Memory B cell (primary cell): ENCODE measurements at regions not wholly inside any gene's neighbourhood (a gene's known extent, or its start where the extent isn't known, plus 50 kb on each side); places are given as distances from the start of the nearest gene placed in this dataset.

Experiments
- ATAC-seq: fragments of 150-1000 bp; cut with Tn5 transposase; 2 replicates; pipeline ENCODE4 v1.10.0; 2021; ENCODE audit warnings: low read depth, mild to moderate bottlenecking, moderate library complexity
- DNase-seq, 2 donors: peaks; one replicate each; pipeline ENCODE4 v3.0.0; 2022; ENCODE audit warnings: low spot score in 2 of 2
- H3K27ac Mint-ChIP-seq: one replicate; pipeline ENCODE4 v1.8.0; 2022; ENCODE audit warnings: mild to moderate bottlenecking, moderate library complexity, mixed read lengths
- H3K27me3 Mint-ChIP-seq: one replicate; pipeline ENCODE4 v1.8.0; 2022; ENCODE audit warnings: mixed read lengths
- H3K36me3 Mint-ChIP-seq: one replicate; pipeline ENCODE4 v1.8.0; 2022; ENCODE audit warnings: mild to moderate bottlenecking, mixed read lengths
- H3K4me1 Mint-ChIP-seq: one replicate; pipeline ENCODE4 v1.8.0; 2022; ENCODE audit warnings: mixed read lengths
- H3K4me3 Mint-ChIP-seq: one replicate; pipeline ENCODE4 v1.8.0; 2022; ENCODE audit warnings: mild to moderate bottlenecking, moderate library complexity, mixed read lengths
- H3K9me3 Mint-ChIP-seq: one replicate; pipeline ENCODE4 v1.8.0; 2022; ENCODE audit warnings: mixed read lengths

- no peaks in the 10 kb centered on the region for H3K27me3 Mint-ChIP-seq
- no peak overlapping the region for H3K4me3 Mint-ChIP-seq
- no peaks in the 10 kb centered on the region for H3K4me1 Mint-ChIP-seq
- no peak for DNase-seq
- no peaks in the 10 kb centered on the region for H3K36me3 Mint-ChIP-seq
- no peak for ATAC-seq
- no peak overlapping the region for H3K27ac Mint-ChIP-seq
- H3K9me3 Mint-ChIP-seq = no peaks in the 10 kb centered on the region
These were observed 139.5 kb upstream of the RBMS3 start for GRCh38 chr3:29141197-29141917.

- ATAC-seq (no peak), DNase-seq (no peak)
- H3K4me3 Mint-ChIP-seq = no peak overlapping the region
- H3K4me1 Mint-ChIP-seq = no peaks in the 10 kb centered on the region
- no peak overlapping the region for H3K27ac Mint-ChIP-seq
- no peaks in the 10 kb centered on the region for H3K36me3 Mint-ChIP-seq
- H3K9me3 Mint-ChIP-seq = no peaks in the 10 kb centered on the region
- no peaks in the 10 kb centered on the region for H3K27me3 Mint-ChIP-seq
These were observed 139.0 kb upstream of the RBMS3 start for GRCh38 chr3:29141918-29142275.

GRCh38 chr3:29143151-29143550 lies 137.7 kb upstream of the RBMS3 start:
- DNase-seq = no peak
- no peak overlapping the region for H3K27ac Mint-ChIP-seq
- H3K36me3 Mint-ChIP-seq = no peaks in the 10 kb centered on the region

GRCh38 chr3:29144361-29144760 lies 136.5 kb upstream of the RBMS3 start:
- no peaks in the 10 kb centered on the region for H3K36me3 Mint-ChIP-seq
- H3K9me3 Mint-ChIP-seq = no peaks in the 10 kb centered on the region
- no peak for DNase-seq
- H3K4me1 Mint-ChIP-seq = no peaks in the 10 kb centered on the region
- H3K4me3 Mint-ChIP-seq = no peak overlapping the region
- no peaks in the 10 kb centered on the region for H3K27me3 Mint-ChIP-seq
- no peak for ATAC-seq
- H3K27ac Mint-ChIP-seq = no peak overlapping the region

More at GRCh38 chr3:29143151-29143550, 137.7 kb upstream of the RBMS3 start:
- Mint-ChIP-seq H3K4me1 (no peaks in the 10 kb centered on the region), H3K27me3 (no peaks in the 10 kb centered on the region), H3K9me3 (no peaks in the 10 kb centered on the region), H3K4me3 (no peak overlapping the region)
- ATAC-seq = no peak

GRCh38 chr3:29144807-29145206 lies 136.1 kb upstream of the RBMS3 start:
- no peaks in the 10 kb centered on the region for H3K36me3 Mint-ChIP-seq
- no peak overlapping the region for H3K27ac Mint-ChIP-seq
- no peaks in the 10 kb centered on the region for H3K27me3 Mint-ChIP-seq
- no peaks in the 10 kb centered on the region for H3K4me1 Mint-ChIP-seq
- no peak for ATAC-seq
- DNase-seq = no peak
- peaks cover 2% of the 10 kb centered on the region for H3K9me3 Mint-ChIP-seq
- no peak overlapping the region for H3K4me3 Mint-ChIP-seq

GRCh38 chr3:29145360-29145759 lies 135.5 kb upstream of the RBMS3 start:
- Mint-ChIP-seq H3K27ac (no peak overlapping the region), H3K4me3 (no peak overlapping the region), H3K4me1 (no peaks in the 10 kb centered on the region), H3K36me3 (no peaks in the 10 kb centered on the region), H3K27me3 (no peaks in the 10 kb centered on the region), H3K9me3 (peaks cover 2% of the 10 kb centered on the region)
- ATAC-seq (no peak), DNase-seq (no peak)

- DNase-seq (no peak), ATAC-seq (no peak)
- H3K27me3 Mint-ChIP-seq = no peaks in the 10 kb centered on the region
- H3K36me3 Mint-ChIP-seq = no peaks in the 10 kb centered on the region
- no peaks in the 10 kb centered on the region for H3K4me1 Mint-ChIP-seq
- H3K9me3 Mint-ChIP-seq = peaks cover 2% of the 10 kb centered on the region
- H3K27ac Mint-ChIP-seq = no peak overlapping the region
- no peak overlapping the region for H3K4me3 Mint-ChIP-seq
These were observed 128.5 kb upstream of the RBMS3 start for GRCh38 chr3:29152379-29152778.

GRCh38 chr3:29153811-29154210 lies 127.1 kb upstream of the RBMS3 start:
- no peak overlapping the region for H3K27ac Mint-ChIP-seq
- DNase-seq = no peak
- ATAC-seq = no peak
- no peaks in the 10 kb centered on the region for H3K36me3 Mint-ChIP-seq
- no peak overlapping the region for H3K4me3 Mint-ChIP-seq
- H3K27me3 Mint-ChIP-seq = no peaks in the 10 kb centered on the region
- no peaks in the 10 kb centered on the region for H3K4me1 Mint-ChIP-seq
- peaks cover 2% of the 10 kb centered on the region for H3K9me3 Mint-ChIP-seq

- no peak for DNase-seq
- Mint-ChIP-seq H3K36me3 (no peaks in the 10 kb centered on the region), H3K9me3 (peaks cover 2% of the 10 kb centered on the region), H3K27ac (no peak overlapping the region), H3K4me3 (no peak overlapping the region), H3K27me3 (no peaks in the 10 kb centered on the region), H3K4me1 (no peaks in the 10 kb centered on the region)
- ATAC-seq = no peak
These were observed 124.7 kb upstream of the RBMS3 start for GRCh38 chr3:29156086-29156715.

- Mint-ChIP-seq H3K36me3 (no peaks in the 10 kb centered on the region), H3K27me3 (no peaks in the 10 kb centered on the region), H3K4me1 (no peaks in the 10 kb centered on the region), H3K4me3 (no peak overlapping the region), H3K9me3 (peaks cover 7% of the 10 kb centered on the region), H3K27ac (no peak overlapping the region)
- no peak for ATAC-seq
- DNase-seq = no peak
These were observed 116.0 kb upstream of the RBMS3 start for GRCh38 chr3:29164825-29165224.

- no peak overlapping the region for H3K4me3 Mint-ChIP-seq
- no peaks in the 10 kb centered on the region for H3K4me1 Mint-ChIP-seq
These were observed 113.7 kb upstream of the RBMS3 start for GRCh38 chr3:29167180-29167579.

GRCh38 chr3:29168081-29168480 lies 112.8 kb upstream of the RBMS3 start:
- Mint-ChIP-seq H3K36me3 (no peaks in the 10 kb centered on the region), H3K4me3 (no peak overlapping the region), H3K27me3 (no peaks in the 10 kb centered on the region), H3K4me1 (no peaks in the 10 kb centered on the region), H3K9me3 (peaks cover 4% of the 10 kb centered on the region), H3K27ac (no peak overlapping the region)
- no peak for DNase-seq
- no peak for ATAC-seq

More at GRCh38 chr3:29167180-29167579, 113.7 kb upstream of the RBMS3 start:
- no peak for DNase-seq
- ATAC-seq = no peak
- H3K27ac Mint-ChIP-seq = no peak overlapping the region
- no peaks in the 10 kb centered on the region for H3K36me3 Mint-ChIP-seq
- H3K9me3 Mint-ChIP-seq = peaks cover 5% of the 10 kb centered on the region
- H3K27me3 Mint-ChIP-seq = no peaks in the 10 kb centered on the region

GRCh38 chr3:29168696-29169095 lies 112.2 kb upstream of the RBMS3 start:
- no peaks in the 10 kb centered on the region for H3K4me1 Mint-ChIP-seq
- H3K27me3 Mint-ChIP-seq = no peaks in the 10 kb centered on the region
- DNase-seq = no peak
- H3K4me3 Mint-ChIP-seq = no peak overlapping the region
- H3K27ac Mint-ChIP-seq = no peak overlapping the region
- peaks cover 4% of the 10 kb centered on the region for H3K9me3 Mint-ChIP-seq
- ATAC-seq = no peak
- no peaks in the 10 kb centered on the region for H3K36me3 Mint-ChIP-seq

GRCh38 chr3:29169451-29169850 lies 111.4 kb upstream of the RBMS3 start:
- ATAC-seq = no peak

More at GRCh38 chr3:29169451-29169850, 111.4 kb upstream of the RBMS3 start:
- Mint-ChIP-seq H3K4me3 (no peak overlapping the region), H3K9me3 (peaks cover 3% of the 10 kb centered on the region), H3K4me1 (no peaks in the 10 kb centered on the region), H3K27ac (no peak overlapping the region), H3K36me3 (no peaks in the 10 kb centered on the region), H3K27me3 (no peaks in the 10 kb centered on the region)
- DNase-seq = no peak
